HEK293T (cell line): ENCODE measurements at regions not wholly inside any gene's neighbourhood (a gene's known extent, or its start where the extent isn't known, plus 50 kb on each side); places are given as distances from the start of the nearest gene placed in this dataset.
"Not testable (repeated sequence)": the region's sequence is repeated elsewhere in the genome, so short reads cannot be mapped to it uniquely, and the experiment has no call there.

Source experiments
- CTCF ChIA-PET: fragments of 350-600 bp; formaldehyde crosslinking; extraction: SDS; loops from one replicate; lab custom pipeline; 2021; ENCODE audit warnings: antibody characterized with exemption, inconsistent platforms; lab: Yijun Ruan, JAX
- POLR2A ChIA-PET: fragments of 350-600 bp; formaldehyde crosslinking; extraction: SDS; loops from one replicate; lab custom pipeline; 2020; ENCODE audit warnings: antibody characterized with exemption, inconsistent platforms; lab: Yijun Ruan, JAX
- DNase-seq: peaks from one replicate; pipeline ENCODE4 v3.0.0; 2012; ENCODE audit warnings: mixed read lengths; ENCODE audit errors: extremely low spot score
- ARNT ChIP-seq: fragments of 450-650 bp; IDR thresholded peaks from 2 replicates; pipeline ENCODE4 v1.6.1; 2017; ENCODE audit warnings: mild to moderate bottlenecking
- BHLHE40 ChIP-seq: fragments of 450-650 bp; IDR thresholded peaks from 2 replicates; pipeline ENCODE4 v1.6.1; 2016; ENCODE audit warnings: mild to moderate bottlenecking, moderate library complexity, borderline replicate concordance
- CTBP1 ChIP-seq: fragments of 450-650 bp; IDR thresholded peaks from 2 replicates; pipeline ENCODE4 v1.6.1; 2016; ENCODE audit warnings: borderline replicate concordance
- ELF4 ChIP-seq: fragments of 450-650 bp; IDR thresholded peaks from 2 replicates; pipeline ENCODE4 v1.6.1; 2017; ENCODE audit warnings: antibody characterized with exemption
- FOXA1 ChIP-seq: fragments of 450-650 bp; IDR thresholded peaks from 2 replicates; pipeline ENCODE4 v1.6.1; 2016; ENCODE audit warnings: mild to moderate bottlenecking
- FOXK2 ChIP-seq: fragments of 450-650 bp; IDR thresholded peaks from 2 replicates; pipeline ENCODE4 v1.6.1; 2016; ENCODE audit warnings: mild to moderate bottlenecking
- FOXM1 ChIP-seq: fragments of 450-650 bp; IDR thresholded peaks from 2 replicates; pipeline ENCODE4 v1.6.1; 2017; ENCODE audit warnings: mild to moderate bottlenecking, borderline replicate concordance
- HDGF ChIP-seq: fragments of 450-650 bp; IDR thresholded peaks from 2 replicates; pipeline ENCODE4 v1.6.1; 2017; ENCODE audit warnings: antibody characterized with exemption, borderline replicate concordance
- L3MBTL2 ChIP-seq: fragments of 450-650 bp; conservative IDR thresholded peaks from 2 replicates; pipeline ENCODE4 v1.6.1; 2016; ENCODE audit warnings: mild to moderate bottlenecking
- LEF1 ChIP-seq: fragments of 450-650 bp; IDR thresholded peaks from 2 replicates; pipeline ENCODE4 v1.6.1; 2017; ENCODE audit warnings: mild to moderate bottlenecking, borderline replicate concordance
- NFRKB ChIP-seq: fragments of 450-650 bp; IDR thresholded peaks from 2 replicates; pipeline ENCODE4 v1.6.1; 2016; ENCODE audit warnings: mild to moderate bottlenecking, moderate library complexity
- SP1 ChIP-seq: fragments of 450-650 bp; IDR thresholded peaks from 2 replicates; pipeline ENCODE4 v1.6.1; 2017
- SUZ12 ChIP-seq: fragments of 450-650 bp; IDR thresholded peaks from 2 replicates; pipeline ENCODE4 v1.6.1; 2016; ENCODE audit warnings: mild to moderate bottlenecking
- TARDBP ChIP-seq: fragments of 450-650 bp; IDR thresholded peaks from 2 replicates; pipeline ENCODE4 v1.6.1; 2016
- ZNF384 ChIP-seq: fragments of 450-650 bp; IDR thresholded peaks from 2 replicates; pipeline ENCODE4 v1.6.1; 2016
- TF ChIP-seq, protein P1 (sequence below): fragments of 450-650 bp; IDR thresholded peaks from 2 replicates; pipeline ENCODE4 v1.6.1; 2016

DNA sequence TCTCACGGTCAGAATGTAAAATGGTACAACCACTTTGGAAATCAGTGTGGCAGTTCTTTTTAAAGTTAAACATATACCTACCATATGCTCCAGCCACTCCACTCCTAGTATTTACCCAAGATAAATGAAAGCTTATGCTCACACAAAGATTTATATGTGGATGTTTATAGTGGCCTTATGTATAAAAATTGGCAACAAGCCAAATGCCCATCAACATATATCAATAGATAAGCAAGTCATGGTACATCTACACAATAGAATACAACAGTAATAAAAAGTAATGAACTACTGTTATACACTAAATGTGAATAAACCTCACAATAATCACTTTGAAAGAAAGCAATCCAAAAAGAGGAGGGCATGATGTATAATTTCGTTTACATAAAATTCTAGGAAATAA, 153.5 kb upstream of the LMCD1 start:
- ChIA-PET POLR2A (no interaction called here), CTCF (interaction anchor here (0.6 kb wide), 1 partner anchor 9 kb away, joined by 3 read pairs; no protein-coding TSS in a partner anchor)
- TF ChIP-seq L3MBTL2 (no peak), ELF4 (no peak), ZNF384 (no peak), FOXA1 (no peak), ARNT (no peak)
- TF ChIP-seq, protein P1, sequence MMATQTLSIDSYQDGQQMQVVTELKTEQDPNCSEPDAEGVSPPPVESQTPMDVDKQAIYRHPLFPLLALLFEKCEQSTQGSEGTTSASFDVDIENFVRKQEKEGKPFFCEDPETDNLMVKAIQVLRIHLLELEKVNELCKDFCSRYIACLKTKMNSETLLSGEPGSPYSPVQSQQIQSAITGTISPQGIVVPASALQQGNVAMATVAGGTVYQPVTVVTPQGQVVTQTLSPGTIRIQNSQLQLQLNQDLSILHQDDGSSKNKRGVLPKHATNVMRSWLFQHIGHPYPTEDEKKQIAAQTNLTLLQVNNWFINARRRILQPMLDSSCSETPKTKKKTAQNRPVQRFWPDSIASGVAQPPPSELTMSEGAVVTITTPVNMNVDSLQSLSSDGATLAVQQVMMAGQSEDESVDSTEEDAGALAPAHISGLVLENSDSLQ = no peak
- no peak for DNase-seq

DNA sequence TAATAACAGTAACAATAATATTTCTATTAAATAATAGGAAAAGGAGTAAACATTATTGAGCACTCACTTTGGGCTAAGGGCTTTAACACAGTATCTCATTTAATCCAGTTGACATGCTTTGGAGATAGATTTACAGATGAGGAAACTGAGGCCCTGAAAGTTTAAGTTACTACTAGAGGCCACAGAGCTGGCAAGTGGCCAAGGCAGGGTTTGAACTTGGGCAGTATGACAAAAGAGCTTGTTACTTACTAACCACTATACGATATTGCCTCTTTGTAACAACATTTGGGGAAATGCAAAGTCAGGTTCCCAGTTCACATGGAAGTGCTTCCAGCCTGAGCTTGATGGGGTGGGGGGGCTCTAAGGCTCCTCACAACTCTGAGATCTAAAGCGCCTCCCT, 149.1 kb upstream of the LMCD1 start:
- DNase-seq = no peak
- TF ChIP-seq ZNF384 (no peak), ELF4 (no peak), NFRKB (no peak), LEF1 (no peak), HDGF (no peak), CTBP1 (no peak), ARNT (no peak), BHLHE40 (no peak), SP1 (no peak), FOXM1 (no peak)
- ChIA-PET POLR2A (no interaction called here), CTCF (no interaction called here)

DNA sequence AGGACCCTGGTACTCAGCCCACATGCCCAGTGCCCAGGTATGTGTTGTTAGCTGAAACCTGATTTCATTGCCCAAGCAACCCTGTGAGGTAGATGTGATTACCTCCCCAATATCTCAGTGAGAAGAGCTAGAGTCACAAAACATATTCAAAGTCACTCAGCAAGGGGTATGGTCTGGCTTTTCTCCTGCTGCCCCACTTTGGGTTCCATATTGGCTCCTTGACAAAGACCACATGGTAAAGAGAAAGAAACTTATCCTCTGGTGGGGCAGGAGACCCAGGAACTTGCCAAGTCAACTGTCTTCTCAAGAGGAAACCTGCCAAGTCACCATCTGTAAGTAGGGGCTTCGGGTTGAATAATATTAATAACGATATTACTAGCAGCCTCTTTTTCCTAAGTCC, 148.3 kb upstream of the LMCD1 start:
- DNase-seq = no peak
- CTCF ChIA-PET = no interaction called here
- POLR2A ChIA-PET = no interaction called here
- no peak for TF ChIP-seq LEF1
- no peak for TF ChIP-seq FOXM1
- no peak for TF ChIP-seq HDGF
- no peak for TF ChIP-seq L3MBTL2
- TF ChIP-seq, protein P1 = no peak
- no peak for TF ChIP-seq TARDBP
- TF ChIP-seq CTBP1 = no peak
- no peak for TF ChIP-seq ARNT
- no peak for TF ChIP-seq ZNF384
- no peak for TF ChIP-seq NFRKB
- no peak for TF ChIP-seq ELF4
- no peak for TF ChIP-seq FOXA1

DNA sequence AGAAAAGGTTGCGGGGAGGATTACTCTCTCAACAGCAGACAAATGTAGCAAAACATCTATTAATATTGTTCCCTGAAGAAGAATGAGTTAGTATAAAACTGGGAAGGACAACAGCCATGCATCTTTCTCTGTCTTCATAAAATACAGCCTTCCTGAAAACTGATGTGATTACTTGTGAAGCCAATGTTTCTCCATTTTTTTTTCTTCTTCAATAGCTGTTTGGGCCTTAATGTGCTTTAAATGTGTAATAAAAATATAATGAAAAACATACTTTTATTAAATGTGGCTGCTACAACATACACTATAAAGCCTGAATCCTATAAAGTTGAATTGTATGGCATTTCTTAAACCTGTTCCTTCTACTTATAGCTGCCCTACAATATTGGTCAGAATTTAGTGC, 146.3 kb upstream of the LMCD1 start:
- POLR2A ChIA-PET = no interaction called here
- TF ChIP-seq BHLHE40 (no peak), L3MBTL2 (no peak), CTBP1 (no peak), ARNT (no peak), TARDBP (no peak), SP1 (no peak), FOXK2 (no peak), FOXA1 (no peak), LEF1 (no peak), ELF4 (no peak)
- TF ChIP-seq, protein P1 = no peak
- CTCF ChIA-PET = interaction anchor here (0.8 kb wide), 1 partner anchor 12 kb away, joined by 6 read pairs; no protein-coding TSS in a partner anchor
- no peak for DNase-seq

DNA sequence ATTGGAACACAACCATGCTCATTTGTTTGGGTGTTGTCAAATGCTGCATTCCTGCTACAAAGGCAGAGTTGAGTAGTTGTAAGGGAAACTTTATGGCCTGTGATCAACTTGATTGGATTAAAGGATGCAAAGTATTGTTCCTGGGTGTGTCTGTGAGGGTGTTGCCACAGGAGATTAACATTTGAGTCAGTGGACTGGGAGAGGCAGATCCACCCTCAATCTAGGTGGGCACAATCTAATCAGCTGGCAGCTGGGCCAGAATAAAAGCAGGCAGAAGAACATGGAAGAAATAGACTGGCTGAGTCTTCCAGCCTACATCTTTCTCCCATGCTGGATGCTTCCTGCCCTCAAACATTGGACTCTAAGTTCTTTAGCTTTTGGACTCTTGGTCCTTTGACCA, 145.6 kb upstream of the LMCD1 start:
- DNase-seq, POLR2A ChIA-PET, CTCF ChIA-PET: not testable (repeated sequence)

DNA sequence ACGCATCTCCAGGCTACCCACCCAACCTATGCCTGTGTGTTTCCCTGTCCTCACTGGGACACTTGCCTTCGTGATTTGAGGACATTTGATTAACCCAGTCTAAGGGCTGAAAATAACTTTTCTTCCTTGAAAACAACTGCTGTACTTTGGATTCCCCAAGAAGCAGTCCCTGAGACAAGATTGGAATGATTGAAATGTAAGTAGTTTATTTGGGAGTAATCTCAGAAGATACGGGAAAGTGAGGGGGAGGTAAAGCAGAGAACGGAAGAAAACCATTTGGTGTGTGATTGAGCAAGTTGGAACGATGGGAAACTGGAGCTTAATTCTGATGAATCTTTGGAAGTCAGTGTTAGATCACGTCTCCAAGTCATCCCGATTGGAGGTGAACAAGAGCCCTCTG, 143.8 kb upstream of the LMCD1 start:
- CTCF ChIA-PET = no interaction called here
- DNase-seq = no peak
- TF ChIP-seq ELF4 (no peak), ARNT (no peak), L3MBTL2 (no peak), HDGF (no peak), LEF1 (no peak), BHLHE40 (no peak), ZNF384 (no peak), FOXK2 (no peak), FOXA1 (no peak), CTBP1 (no peak), SUZ12 (no peak), FOXM1 (no peak), TARDBP (no peak), SP1 (no peak), NFRKB (no peak)
- TF ChIP-seq, protein P1 = no peak
- POLR2A ChIA-PET = no interaction called here

DNA sequence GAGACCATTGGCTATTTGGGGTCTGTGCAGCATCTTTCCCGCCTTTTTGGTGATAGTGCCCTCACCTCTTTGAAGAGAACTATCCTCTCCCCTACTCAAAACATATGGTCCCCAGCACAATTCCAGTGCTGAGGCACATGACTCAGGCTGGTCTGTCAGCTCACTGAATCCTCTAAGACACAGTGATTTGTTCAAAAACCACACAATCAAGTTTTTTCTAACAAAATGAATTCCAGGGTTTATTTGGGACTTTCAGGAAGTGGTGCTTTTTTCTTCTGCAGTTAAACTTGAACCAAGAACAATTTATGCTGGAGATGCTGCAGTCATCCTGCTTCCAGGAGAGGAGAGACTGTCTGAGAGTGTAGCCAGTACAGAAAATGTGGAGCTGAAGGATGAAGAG, 142.5 kb upstream of the LMCD1 start:
- ChIA-PET CTCF (no interaction called here), POLR2A (no interaction called here)
- TF ChIP-seq TARDBP (no peak), ELF4 (no peak), LEF1 (no peak), HDGF (no peak), SUZ12 (no peak), SP1 (no peak)
- TF ChIP-seq, protein P1 = no peak
- no peak for DNase-seq
